ENCODE measurements at regions not wholly inside any gene's neighbourhood (a gene's known extent, or its start where the extent isn't known, plus 50 kb on each side); places are given as distances from the start of the nearest gene placed in this dataset.

DNA sequence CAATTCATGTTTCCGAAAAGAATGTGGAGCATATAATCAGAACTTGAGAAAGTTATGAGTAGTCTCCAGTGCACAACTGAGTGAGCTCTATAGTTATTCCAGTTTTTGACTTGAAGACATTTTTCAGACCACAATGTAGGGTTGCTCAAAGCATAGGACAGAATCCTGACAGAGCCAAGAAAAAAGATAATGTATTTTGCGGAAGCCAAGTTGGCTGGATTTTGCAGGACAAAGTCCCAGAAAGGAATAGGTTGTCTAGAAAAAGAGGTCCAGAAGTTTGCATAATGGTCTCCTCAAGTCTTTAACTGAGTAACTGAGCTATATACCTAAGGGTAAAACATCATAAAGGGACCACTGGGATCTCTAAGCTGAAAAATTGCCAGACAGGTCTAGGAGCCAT is 1028.0 kb downstream of the TAF11L14 start (continued):
- TF ChIP-seq SP4 (IDR thresholded peaks at IDR 0.05; ENCODE audit: low read length): no peak

All from H1 (cell line).